WTC11 (cell line): ENCODE measurements at regions not wholly inside any gene's neighbourhood (a gene's known extent, or its start where the extent isn't known, plus 50 kb on each side); places are given as distances from the start of the nearest gene placed in this dataset.

ENCODE experiments used
- ATAC-seq: fragments of 200-7000 bp; cut with Tn5 transposase; 2 replicates; pipeline ENCODE4 v1.10.0; 2021; ENCODE audit warnings: mild to moderate bottlenecking, moderate library complexity
- CTCF ChIA-PET: fragments of 300-600 bp; sonication (Branson Sonifier 250); formaldehyde crosslinking; loops from one replicate; lab custom pipeline; 2021; ENCODE audit warnings: antibody characterized with exemption; lab: Charles Lee
- POLR2A ChIA-PET: fragments of 350-600 bp; sonication (Branson Sonifier 250); formaldehyde crosslinking; loops from one replicate; lab custom pipeline; 2021; ENCODE audit warnings: antibody characterized with exemption; lab: Charles Lee
- DNase-seq: peaks from one replicate; pipeline ENCODE4 v3.0.0; 2021; ENCODE audit warnings: low spot score
- H3K27ac Mint-ChIP-seq: 2 replicates; pipeline ENCODE4 v1.8.0; 2021; ENCODE audit warnings: mixed read lengths
- H3K27me3 Mint-ChIP-seq: 2 replicates; pipeline ENCODE4 v1.8.0; 2021; ENCODE audit warnings: low read depth, mild to moderate bottlenecking, moderate library complexity, mixed read lengths
- H3K36me3 Mint-ChIP-seq: 2 replicates; pipeline ENCODE4 v1.8.0; 2021; ENCODE audit warnings: mixed read lengths
- H3K4me1 Mint-ChIP-seq: 2 replicates; pipeline ENCODE4 v1.8.0; 2022; ENCODE audit warnings: mixed read lengths
- H3K4me3 Mint-ChIP-seq: 2 replicates; pipeline ENCODE4 v1.8.0; 2021; ENCODE audit warnings: mild to moderate bottlenecking, moderate library complexity, mixed read lengths
- H3K9me3 Mint-ChIP-seq: 2 replicates; pipeline ENCODE4 v1.8.0; 2021; ENCODE audit warnings: mixed read lengths
- ATF1 ChIP-seq: sonication (generic); formaldehyde crosslinking; IDR thresholded peaks from 2 replicates; pipeline ENCODE4 v1.8.1; 2023; ENCODE audit warnings: mild to moderate bottlenecking, moderate library complexity, missing genetic modification reagents
- CDX4 ChIP-seq: fragments of 250-450 bp; sonication (Bioruptor Pico); IDR thresholded peaks from 2 replicates; pipeline ENCODE4 v1.9.0; 2021; ENCODE audit warnings: moderate library complexity, mild to moderate bottlenecking, inconsistent platforms, borderline replicate concordance
- ERG ChIP-seq: fragments of 250-450 bp; sonication (Bioruptor Pico); IDR thresholded peaks from 2 replicates; pipeline ENCODE4 v1.8.0; 2021; ENCODE audit warnings: mild to moderate bottlenecking
- FOXJ3 ChIP-seq: sonication (generic); formaldehyde crosslinking; IDR thresholded peaks from 2 replicates; pipeline ENCODE4 v1.9.0; 2021; ENCODE audit warnings: missing genetic modification reagents, mild to moderate bottlenecking, borderline replicate concordance
- FOXP1 ChIP-seq: sonication (generic); formaldehyde crosslinking; IDR thresholded peaks from 2 replicates; pipeline ENCODE4 v1.8.0; 2022; ENCODE audit warnings: missing genetic modification reagents, mild to moderate bottlenecking, moderate library complexity, borderline replicate concordance
- GABPB1 ChIP-seq: sonication (generic); formaldehyde crosslinking; IDR thresholded peaks from 2 replicates; pipeline ENCODE4 v1.8.1; 2023; ENCODE audit warnings: mild to moderate bottlenecking, missing genetic modification reagents
- GRHL2 ChIP-seq: fragments of 250-450 bp; sonication (Bioruptor Pico); IDR thresholded peaks from 2 replicates; pipeline ENCODE4 v1.8.0; 2022; ENCODE audit warnings: mild to moderate bottlenecking, moderate library complexity; ENCODE audit not compliant: insufficient replicate concordance, severe bottlenecking
- IRF1 ChIP-seq: sonication (generic); formaldehyde crosslinking; IDR thresholded peaks from 2 replicates; pipeline ENCODE4 v1.8.0; 2023; ENCODE audit warnings: missing genetic modification reagents
- JUN ChIP-seq: sonication (generic); formaldehyde crosslinking; IDR thresholded peaks from 2 replicates; pipeline ENCODE4 v1.8.0; 2023; ENCODE audit warnings: mild to moderate bottlenecking, missing genetic modification reagents
- NFATC4 ChIP-seq: fragments of 250-450 bp; sonication (Bioruptor Pico); IDR thresholded peaks from 2 replicates; pipeline ENCODE4 v1.9.0; 2021; ENCODE audit warnings: mild to moderate bottlenecking
- NR2C2 ChIP-seq: sonication (generic); formaldehyde crosslinking; IDR thresholded peaks from 2 replicates; pipeline ENCODE4 v1.8.0; 2022; ENCODE audit warnings: mild to moderate bottlenecking, missing genetic modification reagents
- PRRX2 ChIP-seq: fragments of 250-450 bp; sonication (Bioruptor Pico); IDR thresholded peaks from 2 replicates; pipeline ENCODE4 v1.8.0; 2021; ENCODE audit warnings: mild to moderate bottlenecking
- RELA ChIP-seq: sonication (generic); formaldehyde crosslinking; IDR thresholded peaks from 2 replicates; pipeline ENCODE4 v1.8.1; 2022; ENCODE audit warnings: missing genetic modification reagents, mild to moderate bottlenecking, borderline replicate concordance
- RORB ChIP-seq: fragments of 250-450 bp; sonication (Bioruptor Pico); IDR thresholded peaks from 2 replicates; pipeline ENCODE4 v1.9.0; 2021; ENCODE audit warnings: mild to moderate bottlenecking
- SOX15 ChIP-seq: fragments of 250-450 bp; sonication (Bioruptor Pico); IDR thresholded peaks from 2 replicates; pipeline ENCODE4 v1.9.0; 2021; ENCODE audit warnings: mild to moderate bottlenecking
- TCF7 ChIP-seq: sonication (generic); formaldehyde crosslinking; IDR thresholded peaks from 2 replicates; pipeline ENCODE4 v1.8.0; 2022; ENCODE audit warnings: mild to moderate bottlenecking, low read depth, missing genetic modification reagents, moderate library complexity
- TEAD1 ChIP-seq: sonication (generic); formaldehyde crosslinking; IDR thresholded peaks from 2 replicates; pipeline ENCODE4 v1.8.0; 2022; ENCODE audit warnings: mild to moderate bottlenecking, missing genetic modification reagents
- TP53 ChIP-seq: sonication (generic); formaldehyde crosslinking; IDR thresholded peaks from 2 replicates; pipeline ENCODE4 v1.8.1; 2023; ENCODE audit warnings: mild to moderate bottlenecking, missing genetic modification reagents
- ZNF138 ChIP-seq: sonication (generic); formaldehyde crosslinking; conservative IDR thresholded peaks from 2 replicates; pipeline ENCODE4 v1.8.1; 2022; ENCODE audit warnings: mild to moderate bottlenecking, moderate library complexity, missing genetic modification reagents
- ZNF416 ChIP-seq: fragments of 250-450 bp; sonication (Bioruptor Pico); IDR thresholded peaks from 2 replicates; pipeline ENCODE4 v1.9.0; 2021; ENCODE audit warnings: mild to moderate bottlenecking, inconsistent platforms
- ZNF671 ChIP-seq: fragments of 250-450 bp; sonication (Bioruptor Pico); IDR thresholded peaks from 2 replicates; pipeline ENCODE4 v1.8.0; 2021; ENCODE audit warnings: mild to moderate bottlenecking
- TF ChIP-seq, protein P1 (sequence below): sonication (generic); formaldehyde crosslinking; IDR thresholded peaks from 2 replicates; pipeline ENCODE4 v1.8.0; 2022; ENCODE audit warnings: mild to moderate bottlenecking, missing genetic modification reagents
- TF ChIP-seq, protein P2 (sequence below): sonication (generic); formaldehyde crosslinking; IDR thresholded peaks from 2 replicates; pipeline ENCODE4 v1.8.1; 2023; ENCODE audit warnings: mild to moderate bottlenecking, missing genetic modification reagents, borderline replicate concordance
- TF ChIP-seq, protein P3 (sequence below): sonication (generic); formaldehyde crosslinking; IDR thresholded peaks from 2 replicates; pipeline ENCODE4 v1.8.1; 2023; ENCODE audit warnings: mild to moderate bottlenecking, missing genetic modification reagents
- TF ChIP-seq, protein P4 (sequence below): sonication (generic); formaldehyde crosslinking; IDR thresholded peaks from 2 replicates; pipeline ENCODE4 v1.8.0; 2022; ENCODE audit warnings: mild to moderate bottlenecking, missing genetic modification reagents

DNA sequence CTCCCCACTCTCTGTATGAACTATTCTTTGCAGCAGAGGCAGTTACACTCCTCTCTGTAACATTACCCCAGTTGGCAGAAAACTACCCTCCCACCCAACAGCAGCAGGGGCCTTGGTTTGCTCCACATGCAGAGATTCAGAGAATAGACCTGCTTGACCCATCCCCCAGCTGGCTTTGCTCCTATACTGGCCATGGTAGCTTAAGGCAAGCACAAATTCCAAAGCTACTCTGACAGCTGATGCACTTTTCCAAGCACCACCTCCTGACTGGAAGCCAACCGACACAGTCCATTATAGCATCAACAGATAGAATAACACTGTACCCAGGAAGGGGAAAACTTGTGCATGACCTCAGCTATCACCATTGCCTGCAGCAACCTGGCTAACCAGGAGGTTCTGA is 846.5 kb upstream of the NCAM2 start:
- no peaks in the 10 kb centered on the region for H3K4me1 Mint-ChIP-seq
- H3K9me3 Mint-ChIP-seq: peaks cover 52% of the 10 kb centered on the region
- DNase-seq: no peak
- H3K4me3 Mint-ChIP-seq: no peak overlapping the region
- ChIA-PET CTCF (no interaction called here), POLR2A (no interaction called here)
- H3K27me3 Mint-ChIP-seq: no peaks in the 10 kb centered on the region
- TF ChIP-seq FOXJ3 (CRISPR knock-in tag) (no peak), GRHL2 (CRISPR knock-in tag) (no peak), ZNF671 (CRISPR knock-in tag) (no peak), ZNF416 (no peak), TP53 (CRISPR knock-in tag) (no peak), SOX15 (no peak), GABPB1 (CRISPR knock-in tag) (no peak)
- TF ChIP-seq, protein P1, sequence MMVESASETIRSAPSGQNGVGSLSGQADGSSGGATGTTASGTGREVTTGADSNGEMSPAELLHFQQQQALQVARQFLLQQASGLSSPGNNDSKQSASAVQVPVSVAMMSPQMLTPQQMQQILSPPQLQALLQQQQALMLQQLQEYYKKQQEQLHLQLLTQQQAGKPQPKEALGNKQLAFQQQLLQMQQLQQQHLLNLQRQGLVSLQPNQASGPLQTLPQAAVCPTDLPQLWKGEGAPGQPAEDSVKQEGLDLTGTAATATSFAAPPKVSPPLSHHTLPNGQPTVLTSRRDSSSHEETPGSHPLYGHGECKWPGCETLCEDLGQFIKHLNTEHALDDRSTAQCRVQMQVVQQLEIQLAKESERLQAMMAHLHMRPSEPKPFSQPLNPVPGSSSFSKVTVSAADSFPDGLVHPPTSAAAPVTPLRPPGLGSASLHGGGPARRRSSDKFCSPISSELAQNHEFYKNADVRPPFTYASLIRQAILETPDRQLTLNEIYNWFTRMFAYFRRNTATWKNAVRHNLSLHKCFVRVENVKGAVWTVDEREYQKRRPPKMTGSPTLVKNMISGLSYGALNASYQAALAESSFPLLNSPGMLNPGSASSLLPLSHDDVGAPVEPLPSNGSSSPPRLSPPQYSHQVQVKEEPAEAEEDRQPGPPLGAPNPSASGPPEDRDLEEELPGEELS (CRISPR knock-in tag): no peak
- peaks cover 26% of the 10 kb centered on the region for H3K36me3 Mint-ChIP-seq
- H3K27ac Mint-ChIP-seq: no peak overlapping the region
- ATAC-seq: no peak

- TF ChIP-seq RORB (CRISPR knock-in tag): no peak
- no peak for TF ChIP-seq NFATC4 (CRISPR knock-in tag)
- TF ChIP-seq PRRX2 (CRISPR knock-in tag): no peak
- no peak for TF ChIP-seq IRF1 (CRISPR knock-in tag)
- no peak for TF ChIP-seq NR2C2 (CRISPR knock-in tag)
- TF ChIP-seq RELA (CRISPR knock-in tag): no peak
- no peak for TF ChIP-seq ZNF138
- no peak for TF ChIP-seq TEAD1 (CRISPR knock-in tag)
- TF ChIP-seq, protein P2, sequence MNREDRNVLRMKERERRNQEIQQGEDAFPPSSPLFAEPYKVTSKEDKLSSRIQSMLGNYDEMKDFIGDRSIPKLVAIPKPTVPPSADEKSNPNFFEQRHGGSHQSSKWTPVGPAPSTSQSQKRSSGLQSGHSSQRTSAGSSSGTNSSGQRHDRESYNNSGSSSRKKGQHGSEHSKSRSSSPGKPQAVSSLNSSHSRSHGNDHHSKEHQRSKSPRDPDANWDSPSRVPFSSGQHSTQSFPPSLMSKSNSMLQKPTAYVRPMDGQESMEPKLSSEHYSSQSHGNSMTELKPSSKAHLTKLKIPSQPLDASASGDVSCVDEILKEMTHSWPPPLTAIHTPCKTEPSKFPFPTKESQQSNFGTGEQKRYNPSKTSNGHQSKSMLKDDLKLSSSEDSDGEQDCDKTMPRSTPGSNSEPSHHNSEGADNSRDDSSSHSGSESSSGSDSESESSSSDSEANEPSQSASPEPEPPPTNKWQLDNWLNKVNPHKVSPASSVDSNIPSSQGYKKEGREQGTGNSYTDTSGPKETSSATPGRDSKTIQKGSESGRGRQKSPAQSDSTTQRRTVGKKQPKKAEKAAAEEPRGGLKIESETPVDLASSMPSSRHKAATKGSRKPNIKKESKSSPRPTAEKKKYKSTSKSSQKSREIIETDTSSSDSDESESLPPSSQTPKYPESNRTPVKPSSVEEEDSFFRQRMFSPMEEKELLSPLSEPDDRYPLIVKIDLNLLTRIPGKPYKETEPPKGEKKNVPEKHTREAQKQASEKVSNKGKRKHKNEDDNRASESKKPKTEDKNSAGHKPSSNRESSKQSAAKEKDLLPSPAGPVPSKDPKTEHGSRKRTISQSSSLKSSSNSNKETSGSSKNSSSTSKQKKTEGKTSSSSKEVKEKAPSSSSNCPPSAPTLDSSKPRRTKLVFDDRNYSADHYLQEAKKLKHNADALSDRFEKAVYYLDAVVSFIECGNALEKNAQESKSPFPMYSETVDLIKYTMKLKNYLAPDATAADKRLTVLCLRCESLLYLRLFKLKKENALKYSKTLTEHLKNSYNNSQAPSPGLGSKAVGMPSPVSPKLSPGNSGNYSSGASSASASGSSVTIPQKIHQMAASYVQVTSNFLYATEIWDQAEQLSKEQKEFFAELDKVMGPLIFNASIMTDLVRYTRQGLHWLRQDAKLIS (CRISPR knock-in tag): no peak
- no peak for TF ChIP-seq TCF7
- no peak for TF ChIP-seq ATF1 (CRISPR knock-in tag)
- Mint-ChIP-seq H3K27ac (no peak overlapping the region), H3K36me3 (peaks cover 6% of the 10 kb centered on the region; the same call in 1 of the 2 replicates), H3K4me1 (no peaks in the 10 kb centered on the region), H3K27me3 (no peaks in the 10 kb centered on the region; the same call in 1 of the 2 replicates), H3K9me3 (peaks cover 24% of the 10 kb centered on the region), H3K4me3 (no peak overlapping the region)
- no peak for DNase-seq
- CTCF ChIA-PET: no interaction called here
- ATAC-seq: no peak
- POLR2A ChIA-PET: no interaction called here
Measured at GRCh38 chr21:20163167-20163566, 835.0 kb upstream of the NCAM2 start.

GRCh38 chr21:20167059-20167458 is 831.1 kb upstream of the NCAM2 start:
- CTCF ChIA-PET: no interaction called here
- H3K4me3 Mint-ChIP-seq: no peak overlapping the region
- no peak for ATAC-seq
- H3K9me3 Mint-ChIP-seq: no peaks in the 10 kb centered on the region
- no peaks in the 10 kb centered on the region for H3K36me3 Mint-ChIP-seq
- H3K27ac Mint-ChIP-seq: no peak overlapping the region
- POLR2A ChIA-PET: no interaction called here
- H3K4me1 Mint-ChIP-seq: no peaks in the 10 kb centered on the region
- DNase-seq: no peak
- H3K27me3 Mint-ChIP-seq: no peaks in the 10 kb centered on the region; the same call in 1 of the 2 replicates
- TF ChIP-seq CDX4 (no peak), FOXP1 (CRISPR knock-in tag) (no peak), JUN (no peak), ZNF671 (CRISPR knock-in tag) (no peak), ERG (CRISPR knock-in tag) (no peak)
- TF ChIP-seq, protein P3, sequence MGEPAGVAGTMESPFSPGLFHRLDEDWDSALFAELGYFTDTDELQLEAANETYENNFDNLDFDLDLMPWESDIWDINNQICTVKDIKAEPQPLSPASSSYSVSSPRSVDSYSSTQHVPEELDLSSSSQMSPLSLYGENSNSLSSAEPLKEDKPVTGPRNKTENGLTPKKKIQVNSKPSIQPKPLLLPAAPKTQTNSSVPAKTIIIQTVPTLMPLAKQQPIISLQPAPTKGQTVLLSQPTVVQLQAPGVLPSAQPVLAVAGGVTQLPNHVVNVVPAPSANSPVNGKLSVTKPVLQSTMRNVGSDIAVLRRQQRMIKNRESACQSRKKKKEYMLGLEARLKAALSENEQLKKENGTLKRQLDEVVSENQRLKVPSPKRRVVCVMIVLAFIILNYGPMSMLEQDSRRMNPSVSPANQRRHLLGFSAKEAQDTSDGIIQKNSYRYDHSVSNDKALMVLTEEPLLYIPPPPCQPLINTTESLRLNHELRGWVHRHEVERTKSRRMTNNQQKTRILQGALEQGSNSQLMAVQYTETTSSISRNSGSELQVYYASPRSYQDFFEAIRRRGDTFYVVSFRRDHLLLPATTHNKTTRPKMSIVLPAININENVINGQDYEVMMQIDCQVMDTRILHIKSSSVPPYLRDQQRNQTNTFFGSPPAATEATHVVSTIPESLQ (CRISPR knock-in tag): no peak
- TF ChIP-seq, protein P4, sequence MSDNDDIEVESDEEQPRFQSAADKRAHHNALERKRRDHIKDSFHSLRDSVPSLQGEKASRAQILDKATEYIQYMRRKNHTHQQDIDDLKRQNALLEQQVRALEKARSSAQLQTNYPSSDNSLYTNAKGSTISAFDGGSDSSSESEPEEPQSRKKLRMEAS: no peak
